ENCODE measurements at regions not wholly inside any gene's neighbourhood (a gene's known extent, or its start where the extent isn't known, plus 50 kb on each side); places are given as distances from the start of the nearest gene placed in this dataset.

DNA sequence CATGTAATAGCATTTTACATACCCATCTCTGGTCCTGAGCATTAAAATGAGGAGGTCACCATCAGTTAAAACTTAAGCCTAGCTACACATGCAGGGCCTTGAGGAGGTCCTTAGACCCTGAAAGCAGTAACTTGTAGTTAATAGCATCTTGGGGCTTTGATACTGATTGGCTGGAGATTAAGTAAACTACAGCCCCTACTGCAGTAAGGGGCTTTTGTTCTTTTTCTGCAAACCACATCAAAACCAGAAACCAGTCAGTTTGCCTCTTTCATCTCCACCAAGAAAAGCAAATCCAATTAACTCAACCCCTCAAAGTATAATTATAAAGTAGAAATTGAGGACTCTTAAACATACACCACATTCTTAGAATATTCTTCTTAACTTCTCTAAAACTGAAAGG, 622.7 kb downstream of the ZPLD1 start:
- DNase-seq (ENCODE audit: unreplicated experiment): no peak
- Mint-ChIP-seq H3K9me3 (ENCODE audit: unreplicated experiment) (no peaks in the 10 kb centered on the region), H3K4me3 (ENCODE audit: unreplicated experiment) (no peak overlapping the region), H3K36me3 (ENCODE audit: insufficient read depth, unreplicated experiment) (no peaks in the 10 kb centered on the region), H3K27ac (ENCODE audit: low read depth, unreplicated experiment) (no peak overlapping the region), H3K27me3 (ENCODE audit: insufficient read depth, unreplicated experiment) (peaks cover 62% of the 10 kb centered on the region), H3K4me1 (ENCODE audit: insufficient read depth, unreplicated experiment) (no peaks in the 10 kb centered on the region)
- no TSS peak for BruUV-seq (replicated peaks)
- TF ChIP-seq, protein P1, sequence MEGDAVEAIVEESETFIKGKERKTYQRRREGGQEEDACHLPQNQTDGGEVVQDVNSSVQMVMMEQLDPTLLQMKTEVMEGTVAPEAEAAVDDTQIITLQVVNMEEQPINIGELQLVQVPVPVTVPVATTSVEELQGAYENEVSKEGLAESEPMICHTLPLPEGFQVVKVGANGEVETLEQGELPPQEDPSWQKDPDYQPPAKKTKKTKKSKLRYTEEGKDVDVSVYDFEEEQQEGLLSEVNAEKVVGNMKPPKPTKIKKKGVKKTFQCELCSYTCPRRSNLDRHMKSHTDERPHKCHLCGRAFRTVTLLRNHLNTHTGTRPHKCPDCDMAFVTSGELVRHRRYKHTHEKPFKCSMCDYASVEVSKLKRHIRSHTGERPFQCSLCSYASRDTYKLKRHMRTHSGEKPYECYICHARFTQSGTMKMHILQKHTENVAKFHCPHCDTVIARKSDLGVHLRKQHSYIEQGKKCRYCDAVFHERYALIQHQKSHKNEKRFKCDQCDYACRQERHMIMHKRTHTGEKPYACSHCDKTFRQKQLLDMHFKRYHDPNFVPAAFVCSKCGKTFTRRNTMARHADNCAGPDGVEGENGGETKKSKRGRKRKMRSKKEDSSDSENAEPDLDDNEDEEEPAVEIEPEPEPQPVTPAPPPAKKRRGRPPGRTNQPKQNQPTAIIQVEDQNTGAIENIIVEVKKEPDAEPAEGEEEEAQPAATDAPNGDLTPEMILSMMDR (IDR thresholded peaks at IDR 0.05; ENCODE audit: unreplicated experiment): no peak
- intact Hi-C loops (cut with micrococcal nuclease): no loop called here
- ChIA-PET CTCF (no interaction called here), POLR2A (no interaction called here)

DNA sequence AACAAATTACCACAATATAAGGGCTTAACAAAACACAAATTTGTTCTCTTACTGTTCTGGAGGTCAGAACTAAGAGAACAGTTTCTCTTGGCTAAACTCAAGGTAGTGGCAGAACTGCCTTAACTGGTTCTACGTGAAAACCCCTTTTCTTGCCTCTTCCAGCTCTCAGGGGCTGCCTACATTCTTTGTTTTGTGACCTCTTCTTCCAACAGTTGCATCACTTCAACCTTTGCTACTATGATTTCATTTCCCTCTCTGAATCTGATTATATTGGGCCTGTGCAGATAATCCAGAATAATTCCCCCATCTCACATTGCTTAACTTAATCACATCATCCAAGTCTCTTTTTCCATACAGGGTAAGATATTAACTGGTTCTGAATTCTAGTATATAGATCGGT, 624.6 kb downstream of the ZPLD1 start:
- intact Hi-C loops (cut with micrococcal nuclease): no loop called here
- ChIA-PET CTCF (no interaction called here), POLR2A (interaction anchor here (1.0 kb wide), 1 partner anchor 198 kb away, joined by 3 read pairs; no protein-coding TSS in a partner anchor)
- Mint-ChIP-seq H3K36me3 (ENCODE audit: insufficient read depth, unreplicated experiment) (no peaks in the 10 kb centered on the region), H3K4me3 (ENCODE audit: unreplicated experiment) (no peak overlapping the region), H3K4me1 (ENCODE audit: insufficient read depth, unreplicated experiment) (no peaks in the 10 kb centered on the region), H3K27me3 (ENCODE audit: insufficient read depth, unreplicated experiment) (peaks cover 81% of the 10 kb centered on the region), H3K27ac (ENCODE audit: low read depth, unreplicated experiment) (no peak overlapping the region), H3K9me3 (ENCODE audit: unreplicated experiment) (no peaks in the 10 kb centered on the region)
- TF ChIP-seq, protein P1 (IDR thresholded peaks at IDR 0.05; ENCODE audit: unreplicated experiment): no peak
- no peak for DNase-seq (ENCODE audit: unreplicated experiment)
- BruUV-seq (replicated peaks): no TSS peak

DNA sequence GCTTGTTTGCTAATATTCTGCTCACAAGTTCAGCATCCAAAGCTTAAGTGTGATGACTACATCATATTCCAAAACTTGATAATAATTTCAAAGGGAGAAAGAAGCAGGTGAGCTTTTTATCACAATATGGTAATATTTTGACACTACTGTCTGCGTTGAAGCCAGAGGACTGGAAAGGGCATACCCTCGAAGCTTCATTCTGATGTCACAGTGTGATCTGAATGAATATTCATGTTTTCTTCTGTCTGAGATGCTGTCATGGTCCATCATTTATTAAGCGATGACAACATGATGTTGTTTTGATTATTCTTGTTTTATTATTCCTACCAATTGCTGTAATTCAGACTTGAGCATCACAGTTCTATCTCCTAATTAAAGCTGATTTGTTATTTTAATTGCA, 625.4 kb downstream of the ZPLD1 start:
- TF ChIP-seq, protein P1 (IDR thresholded peaks at IDR 0.05; ENCODE audit: unreplicated experiment): no peak
- ChIA-PET POLR2A (interaction anchor here (1.0 kb wide), 1 partner anchor 197 kb away, joined by 3 read pairs; no protein-coding TSS in a partner anchor), CTCF (no interaction called here)
- H3K36me3 Mint-ChIP-seq (ENCODE audit: insufficient read depth, unreplicated experiment): no peaks in the 10 kb centered on the region
- H3K4me1 Mint-ChIP-seq (ENCODE audit: insufficient read depth, unreplicated experiment): no peaks in the 10 kb centered on the region
- no peaks in the 10 kb centered on the region for H3K9me3 Mint-ChIP-seq (ENCODE audit: unreplicated experiment)
- no peak for DNase-seq (ENCODE audit: unreplicated experiment)
- intact Hi-C loops (cut with micrococcal nuclease): no loop called here
- no peak overlapping the region for H3K4me3 Mint-ChIP-seq (ENCODE audit: unreplicated experiment)
- H3K27ac Mint-ChIP-seq (ENCODE audit: low read depth, unreplicated experiment): no peak overlapping the region
- no TSS peak for BruUV-seq (replicated peaks)
- H3K27me3 Mint-ChIP-seq (ENCODE audit: insufficient read depth, unreplicated experiment): peaks cover 89% of the 10 kb centered on the region

DNA sequence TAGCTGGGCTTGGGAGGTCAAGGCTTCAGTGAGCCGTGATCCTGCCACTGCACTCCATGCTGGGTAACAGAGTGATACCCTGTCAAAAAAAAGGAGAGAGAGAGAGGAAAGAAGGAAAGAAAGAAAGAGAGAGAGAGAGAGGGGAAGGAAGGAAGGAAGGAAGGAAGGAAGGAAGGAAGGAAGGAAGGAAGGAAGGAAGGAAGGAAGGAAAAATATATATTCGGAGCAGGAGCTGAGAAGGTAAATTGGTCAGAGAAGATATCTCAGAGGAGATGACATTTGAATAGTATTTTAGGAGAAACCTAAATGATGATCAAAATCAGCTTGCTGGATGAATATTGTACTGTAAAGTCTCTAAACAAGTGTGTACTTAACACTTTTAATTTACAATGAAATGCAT, 633.1 kb downstream of the ZPLD1 start:
- Mint-ChIP-seq H3K27me3 (ENCODE audit: insufficient read depth, unreplicated experiment) (peaks cover 57% of the 10 kb centered on the region), H3K9me3 (ENCODE audit: unreplicated experiment) (no peaks in the 10 kb centered on the region), H3K4me1 (ENCODE audit: insufficient read depth, unreplicated experiment) (no peaks in the 10 kb centered on the region), H3K27ac (ENCODE audit: low read depth, unreplicated experiment) (no peak overlapping the region), H3K36me3 (ENCODE audit: insufficient read depth, unreplicated experiment) (no peaks in the 10 kb centered on the region), H3K4me3 (ENCODE audit: unreplicated experiment) (no peak overlapping the region)
- CTCF ChIA-PET: no interaction called here
- DNase-seq (ENCODE audit: unreplicated experiment): no peak
- intact Hi-C loops (cut with micrococcal nuclease): no loop called here
- POLR2A ChIA-PET: interaction anchor here (0.6 kb wide), 1 partner anchor 439 kb away, joined by 4 read pairs; no protein-coding TSS in a partner anchor
- no TSS peak for BruUV-seq (replicated peaks)
- TF ChIP-seq, protein P1 (IDR thresholded peaks at IDR 0.05; ENCODE audit: unreplicated experiment): no peak
